ENCODE measurements at regions not wholly inside any gene's neighbourhood (a gene's known extent, or its start where the extent isn't known, plus 50 kb on each side); places are given as distances from the start of the nearest gene placed in this dataset.

GRCh38 chr14:62101673-62102348 lies 339.6 kb downstream of the SNAPC1 start:
- no peak overlapping the region for H3K4me3 ChIP-seq
- WGBS, 2 donors, result 59 to 65% methylated on average over 3 of the region's 3 CpGs
- no peaks in the 10 kb centered on the region for H3K27me3 ChIP-seq
- no peak for DNase-seq
- no peaks in the 10 kb centered on the region for H3K9me3 ChIP-seq
- TF ChIP-seq POLR2A (IDR thresholded peaks at IDR 0.05) (no peak), CTCF (IDR thresholded peaks at IDR 0.05) (no peak)
- no peak overlapping the region for H3K27ac ChIP-seq
- H3K36me3 ChIP-seq (ENCODE audit: low read depth, missing control alignments), result no peaks in the 10 kb centered on the region
- H3K4me1 ChIP-seq, result no peaks in the 10 kb centered on the region
- intact Hi-C loops (cut with DNase I; ENCODE audit: low total_unique reads), result no loop called here

- DNase-seq, result no peak
- intact Hi-C loops (cut with DNase I; ENCODE audit: low total_unique reads), result no loop called here
- no peak overlapping the region for H3K4me3 ChIP-seq
- H3K27ac ChIP-seq, result no peak overlapping the region
- TF ChIP-seq POLR2A (IDR thresholded peaks at IDR 0.05) (no peak), CTCF (IDR thresholded peaks at IDR 0.05) (no peak)
- H3K27me3 ChIP-seq, result no peaks in the 10 kb centered on the region
- no peaks in the 10 kb centered on the region for H3K4me1 ChIP-seq
- WGBS, 2 donors, result 76 to 93% methylated on average over 3 of the region's 3 CpGs
- H3K36me3 ChIP-seq (ENCODE audit: low read depth, missing control alignments), result no peaks in the 10 kb centered on the region
- H3K9me3 ChIP-seq, result no peaks in the 10 kb centered on the region
Measured at GRCh38 chr14:62102349-62102725, 340.1 kb downstream of the SNAPC1 start.

- no peaks in the 10 kb centered on the region for H3K36me3 ChIP-seq (ENCODE audit: low read depth, missing control alignments)
- no peaks in the 10 kb centered on the region for H3K4me1 ChIP-seq
- no peak overlapping the region for H3K4me3 ChIP-seq
- H3K27ac ChIP-seq, result no peak overlapping the region
- no peaks in the 10 kb centered on the region for H3K9me3 ChIP-seq
- intact Hi-C loops (cut with DNase I; ENCODE audit: low total_unique reads), result no loop called here
- 79 to 84% methylated on average over 4 of the region's 4 CpGs for WGBS, 2 donors
- no peak for DNase-seq
- no peak for TF ChIP-seq POLR2A (IDR thresholded peaks at IDR 0.05)
- no peak for TF ChIP-seq CTCF (IDR thresholded peaks at IDR 0.05)
- H3K27me3 ChIP-seq, result no peaks in the 10 kb centered on the region
Measured at GRCh38 chr14:62103464-62103863, 341.2 kb downstream of the SNAPC1 start.

GRCh38 chr14:62110941-62111340 lies 348.7 kb downstream of the SNAPC1 start:
- no peak overlapping the region for H3K4me3 ChIP-seq
- H3K36me3 ChIP-seq (ENCODE audit: low read depth, missing control alignments), result no peaks in the 10 kb centered on the region
- no peaks in the 10 kb centered on the region for H3K9me3 ChIP-seq
- no peak for DNase-seq
- no peak for TF ChIP-seq POLR2A (IDR thresholded peaks at IDR 0.05)
- intact Hi-C loops (cut with DNase I; ENCODE audit: low total_unique reads), result no loop called here
- H3K27ac ChIP-seq, result no peak overlapping the region
- H3K4me1 ChIP-seq, result no peaks in the 10 kb centered on the region
- no peaks in the 10 kb centered on the region for H3K27me3 ChIP-seq

- intact Hi-C loops (cut with DNase I; ENCODE audit: low total_unique reads), result no loop called here
- Histone ChIP-seq H3K27ac (no peak overlapping the region), H3K27me3 (no peaks in the 10 kb centered on the region), H3K36me3 (ENCODE audit: low read depth, missing control alignments) (no peaks in the 10 kb centered on the region), H3K9me3 (no peaks in the 10 kb centered on the region), H3K4me3 (peak overlapping the region; percentile 33 to 36), H3K4me1 (peaks cover 5% of the 10 kb centered on the region)
- TF ChIP-seq POLR2A (IDR thresholded peaks at IDR 0.05), result no peak
- TF ChIP-seq CTCF (IDR thresholded peaks at IDR 0.05), result peak in 2 of 3 experiments; percentile 5 to 22
- 1% methylated on average over 12 to 55 of the region's 56 CpGs for WGBS, 2 donors
- peak; percentile 85 for DNase-seq
Measured at GRCh38 chr14:62117010-62117750, 355.0 kb downstream of the SNAPC1 start.

Data from testis (tissue), 2 donors.